ENCODE measurements at regions not wholly inside any gene's neighbourhood (a gene's known extent, or its start where the extent isn't known, plus 50 kb on each side); places are given as distances from the start of the nearest gene placed in this dataset.

DNA sequence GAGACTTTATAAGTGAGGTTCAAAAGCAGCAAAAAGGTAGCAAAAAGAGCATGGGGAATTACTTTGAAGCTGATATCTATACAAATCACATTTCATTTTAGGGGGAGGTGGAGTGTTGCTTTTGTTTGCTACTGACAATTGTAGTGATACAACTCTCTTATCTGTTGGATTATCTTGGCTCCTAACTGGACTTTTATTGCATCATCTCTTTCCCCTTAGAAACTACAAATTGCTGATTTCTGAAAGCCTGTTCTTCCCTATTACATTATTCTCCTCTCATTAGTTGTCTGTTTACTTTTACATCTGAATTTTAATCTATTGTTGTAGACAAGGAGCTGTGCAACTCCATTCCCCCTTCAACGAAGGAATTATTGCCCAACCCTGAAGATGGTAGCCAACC lies 75.0 kb upstream of the GNPDA2 start:
- H3K36me3 ChIP-seq (ENCODE audit: control insufficient read depth, insufficient read depth, low read length): no peaks in the 10 kb centered on the region
- no peak for TF ChIP-seq EZH2 (IDR thresholded peaks at IDR 0.05; ENCODE audit: low read length, missing control alignments)
- no peak overlapping the region for H3K9ac ChIP-seq (ENCODE audit: insufficient read depth, low read length)
- no peak overlapping the region for H2AFZ ChIP-seq (ENCODE audit: low read length)
- no peaks in the 10 kb centered on the region for H3K79me2 ChIP-seq (ENCODE audit: control insufficient read depth, insufficient read depth, low read length)
- H3K4me1 ChIP-seq (ENCODE audit: control insufficient read depth, extremely low read depth, insufficient read depth, low read length): no peaks in the 10 kb centered on the region
- H3K9me3 ChIP-seq (ENCODE audit: control insufficient read depth, insufficient read depth, low read depth, low read length): no peaks in the 10 kb centered on the region
- no peak overlapping the region for H3K4me2 ChIP-seq (ENCODE audit: extremely low read depth, insufficient read depth, low read length)
- H3K4me3 ChIP-seq (replicated peaks in 1 of 4; ENCODE audit: control extremely low read depth in 1 of 4, insufficient read depth in 1 of 4, low read depth in 3 of 4, low read length in 4 of 4): no peak overlapping the region
- H3K27me3 ChIP-seq (ENCODE audit: control insufficient read depth, insufficient read depth, low read length): no peaks in the 10 kb centered on the region
- H3K27ac ChIP-seq (ENCODE audit: insufficient read depth, low read length): no peak overlapping the region
- H4K20me1 ChIP-seq (ENCODE audit: control insufficient read depth, extremely low read depth, insufficient read depth, low read length): no peaks in the 10 kb centered on the region
- no peak for DNase-seq (ENCODE audit: low read depth in 2 of 2)

DNA sequence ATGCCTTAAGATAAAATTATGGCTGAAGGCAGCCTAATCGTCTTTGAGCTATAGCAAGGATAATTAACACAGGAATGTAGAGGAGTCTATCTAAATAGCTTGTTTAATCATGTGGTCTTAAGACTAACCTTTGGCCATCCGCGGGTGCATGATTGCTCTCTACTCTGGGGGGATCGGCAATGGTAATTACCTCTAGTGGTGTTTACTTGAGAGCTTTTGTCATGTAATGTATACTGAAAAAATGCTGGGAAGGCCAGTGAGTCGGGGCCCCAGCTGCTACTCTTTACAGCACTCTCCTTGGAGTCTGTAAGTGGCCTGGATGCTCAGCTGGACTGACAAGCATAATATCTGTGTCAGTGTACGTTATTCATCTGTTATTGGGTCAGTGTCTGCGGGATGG lies 65.5 kb upstream of the GNPDA2 start:
- Histone ChIP-seq H4K20me1 (ENCODE audit: control insufficient read depth, extremely low read depth, insufficient read depth, low read length) (no peaks in the 10 kb centered on the region), H3K4me3 (replicated peaks in 1 of 4; ENCODE audit: control extremely low read depth in 1 of 4, insufficient read depth in 1 of 4, low read depth in 3 of 4, low read length in 4 of 4) (no peak overlapping the region), H3K4me1 (ENCODE audit: control insufficient read depth, extremely low read depth, insufficient read depth, low read length) (no peaks in the 10 kb centered on the region), H3K79me2 (ENCODE audit: control insufficient read depth, insufficient read depth, low read length) (no peaks in the 10 kb centered on the region), H3K36me3 (ENCODE audit: control insufficient read depth, insufficient read depth, low read length) (no peaks in the 10 kb centered on the region), H3K4me2 (ENCODE audit: extremely low read depth, insufficient read depth, low read length) (no peak overlapping the region), H2AFZ (ENCODE audit: low read length) (no peak overlapping the region), H3K27me3 (ENCODE audit: control insufficient read depth, insufficient read depth, low read length) (no peaks in the 10 kb centered on the region), H3K27ac (ENCODE audit: insufficient read depth, low read length) (no peak overlapping the region), H3K9ac (ENCODE audit: insufficient read depth, low read length) (no peak overlapping the region), H3K9me3 (ENCODE audit: control insufficient read depth, insufficient read depth, low read depth, low read length) (no peaks in the 10 kb centered on the region)
- DNase-seq (ENCODE audit: low read depth in 2 of 2): no peak
- TF ChIP-seq, protein P1, sequence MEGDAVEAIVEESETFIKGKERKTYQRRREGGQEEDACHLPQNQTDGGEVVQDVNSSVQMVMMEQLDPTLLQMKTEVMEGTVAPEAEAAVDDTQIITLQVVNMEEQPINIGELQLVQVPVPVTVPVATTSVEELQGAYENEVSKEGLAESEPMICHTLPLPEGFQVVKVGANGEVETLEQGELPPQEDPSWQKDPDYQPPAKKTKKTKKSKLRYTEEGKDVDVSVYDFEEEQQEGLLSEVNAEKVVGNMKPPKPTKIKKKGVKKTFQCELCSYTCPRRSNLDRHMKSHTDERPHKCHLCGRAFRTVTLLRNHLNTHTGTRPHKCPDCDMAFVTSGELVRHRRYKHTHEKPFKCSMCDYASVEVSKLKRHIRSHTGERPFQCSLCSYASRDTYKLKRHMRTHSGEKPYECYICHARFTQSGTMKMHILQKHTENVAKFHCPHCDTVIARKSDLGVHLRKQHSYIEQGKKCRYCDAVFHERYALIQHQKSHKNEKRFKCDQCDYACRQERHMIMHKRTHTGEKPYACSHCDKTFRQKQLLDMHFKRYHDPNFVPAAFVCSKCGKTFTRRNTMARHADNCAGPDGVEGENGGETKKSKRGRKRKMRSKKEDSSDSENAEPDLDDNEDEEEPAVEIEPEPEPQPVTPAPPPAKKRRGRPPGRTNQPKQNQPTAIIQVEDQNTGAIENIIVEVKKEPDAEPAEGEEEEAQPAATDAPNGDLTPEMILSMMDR (conservative IDR thresholded peaks at IDR 0.05 in 1 of 2, IDR thresholded peaks at IDR 0.05 in 1 of 2; ENCODE audit: low read depth in 1 of 2, low read length in 2 of 2): no peak
- no peak for TF ChIP-seq EZH2 (IDR thresholded peaks at IDR 0.05; ENCODE audit: low read length, missing control alignments)

GRCh38 chr4:44777115-44777514 lies 50.8 kb upstream of the GNPDA2 start:
- Histone ChIP-seq H3K4me2 (ENCODE audit: extremely low read depth, insufficient read depth, low read length) (no peak overlapping the region), H3K36me3 (ENCODE audit: control insufficient read depth, insufficient read depth, low read length) (no peaks in the 10 kb centered on the region), H2AFZ (ENCODE audit: low read length) (no peak overlapping the region), H4K20me1 (ENCODE audit: control insufficient read depth, extremely low read depth, insufficient read depth, low read length) (no peaks in the 10 kb centered on the region), H3K27me3 (ENCODE audit: control insufficient read depth, insufficient read depth, low read length) (no peaks in the 10 kb centered on the region), H3K4me3 (replicated peaks in 1 of 4; ENCODE audit: control extremely low read depth in 1 of 4, insufficient read depth in 1 of 4, low read depth in 3 of 4, low read length in 4 of 4) (no peak overlapping the region), H3K79me2 (ENCODE audit: control insufficient read depth, insufficient read depth, low read length) (no peaks in the 10 kb centered on the region), H3K9ac (ENCODE audit: insufficient read depth, low read length) (no peak overlapping the region), H3K27ac (ENCODE audit: insufficient read depth, low read length) (no peak overlapping the region), H3K9me3 (ENCODE audit: control insufficient read depth, insufficient read depth, low read depth, low read length) (no peaks in the 10 kb centered on the region), H3K4me1 (ENCODE audit: control insufficient read depth, extremely low read depth, insufficient read depth, low read length) (no peaks in the 10 kb centered on the region)
- TF ChIP-seq EZH2 (IDR thresholded peaks at IDR 0.05; ENCODE audit: low read length, missing control alignments): no peak
- TF ChIP-seq, protein P1 (conservative IDR thresholded peaks at IDR 0.05 in 1 of 2, IDR thresholded peaks at IDR 0.05 in 1 of 2; ENCODE audit: low read depth in 1 of 2, low read length in 2 of 2): no peak
- DNase-seq (ENCODE audit: low read depth in 2 of 2): no peak

Measured in fibroblast of lung (primary cell).